A673 (cell line): ENCODE measurements at regions not wholly inside any gene's neighbourhood (a gene's known extent, or its start where the extent isn't known, plus 50 kb on each side); places are given as distances from the start of the nearest gene placed in this dataset.

Source experiments
- EZH2 ChIP-seq: fragments of 200-600 bp; sonication (generic); IDR thresholded peaks from 2 replicates; pipeline ENCODE4 v1.6.1; 2017; ENCODE audit warnings: borderline replicate concordance, low read depth, mild to moderate bottlenecking, mixed read lengths, antibody characterized with exemption, low read length; ENCODE audit not compliant: poor library complexity, severe bottlenecking
- TF ChIP-seq, protein P1 (sequence below): fragments of 300-800, 200-600 bp; sonication (generic); conservative IDR thresholded peaks from 2 replicates; pipeline ENCODE4 v1.5.1; 2017; ENCODE audit warnings: low read depth, mild to moderate bottlenecking, antibody characterized with exemption, low read length, moderate library complexity, mixed read lengths

DNA sequence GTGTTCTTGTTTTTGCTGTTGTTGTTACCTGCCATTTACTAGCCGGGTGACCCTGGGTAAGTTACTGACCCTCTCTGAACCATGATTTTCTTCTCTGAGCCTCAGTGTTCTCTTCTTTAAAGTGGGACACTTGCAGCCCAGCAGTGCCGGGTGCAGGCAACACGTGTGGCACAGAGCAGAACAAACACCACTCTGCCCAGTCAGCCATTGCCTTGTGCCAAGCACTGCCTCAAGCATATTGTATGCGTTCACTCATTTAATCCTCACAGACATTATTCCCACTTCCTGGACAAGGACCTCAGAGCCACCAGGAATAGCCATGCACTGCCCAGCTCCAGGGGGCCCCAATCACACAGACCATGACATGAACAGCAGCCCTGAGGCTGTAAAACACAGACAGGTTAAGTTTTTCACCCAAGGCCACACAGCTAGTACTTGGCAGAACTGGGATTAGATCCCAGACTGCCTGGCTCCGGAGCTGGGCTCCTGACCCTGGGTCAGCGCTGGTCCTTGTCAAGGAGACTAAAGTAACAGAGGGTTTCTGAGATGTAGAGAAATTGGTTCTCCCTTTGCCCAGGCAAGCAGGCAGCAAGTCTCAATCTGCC, 74.0 kb upstream of the PTPN1 start:
- TF ChIP-seq, protein P1, sequence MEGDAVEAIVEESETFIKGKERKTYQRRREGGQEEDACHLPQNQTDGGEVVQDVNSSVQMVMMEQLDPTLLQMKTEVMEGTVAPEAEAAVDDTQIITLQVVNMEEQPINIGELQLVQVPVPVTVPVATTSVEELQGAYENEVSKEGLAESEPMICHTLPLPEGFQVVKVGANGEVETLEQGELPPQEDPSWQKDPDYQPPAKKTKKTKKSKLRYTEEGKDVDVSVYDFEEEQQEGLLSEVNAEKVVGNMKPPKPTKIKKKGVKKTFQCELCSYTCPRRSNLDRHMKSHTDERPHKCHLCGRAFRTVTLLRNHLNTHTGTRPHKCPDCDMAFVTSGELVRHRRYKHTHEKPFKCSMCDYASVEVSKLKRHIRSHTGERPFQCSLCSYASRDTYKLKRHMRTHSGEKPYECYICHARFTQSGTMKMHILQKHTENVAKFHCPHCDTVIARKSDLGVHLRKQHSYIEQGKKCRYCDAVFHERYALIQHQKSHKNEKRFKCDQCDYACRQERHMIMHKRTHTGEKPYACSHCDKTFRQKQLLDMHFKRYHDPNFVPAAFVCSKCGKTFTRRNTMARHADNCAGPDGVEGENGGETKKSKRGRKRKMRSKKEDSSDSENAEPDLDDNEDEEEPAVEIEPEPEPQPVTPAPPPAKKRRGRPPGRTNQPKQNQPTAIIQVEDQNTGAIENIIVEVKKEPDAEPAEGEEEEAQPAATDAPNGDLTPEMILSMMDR: no peak
- no peak for TF ChIP-seq EZH2
